Activated CD8-positive, alpha-beta memory T cell treated with anti-CD3 and anti-CD28 coated beads, Interleukin-2, amount 50 U/mL, for 1 hour (primary cell): ENCODE measurements at regions not wholly inside any gene's neighbourhood (a gene's known extent, or its start where the extent isn't known, plus 50 kb on each side); places are given as distances from the start of the nearest gene placed in this dataset.
"Not testable (repeated sequence)": the region's sequence is repeated elsewhere in the genome, so short reads cannot be mapped to it uniquely, and the experiment has no call there.

Experiments
- DNase-seq: peaks from one replicate; pipeline ENCODE4 v3.0.0-alpha.2; 2020; ENCODE audit errors: extremely low read depth

DNA sequence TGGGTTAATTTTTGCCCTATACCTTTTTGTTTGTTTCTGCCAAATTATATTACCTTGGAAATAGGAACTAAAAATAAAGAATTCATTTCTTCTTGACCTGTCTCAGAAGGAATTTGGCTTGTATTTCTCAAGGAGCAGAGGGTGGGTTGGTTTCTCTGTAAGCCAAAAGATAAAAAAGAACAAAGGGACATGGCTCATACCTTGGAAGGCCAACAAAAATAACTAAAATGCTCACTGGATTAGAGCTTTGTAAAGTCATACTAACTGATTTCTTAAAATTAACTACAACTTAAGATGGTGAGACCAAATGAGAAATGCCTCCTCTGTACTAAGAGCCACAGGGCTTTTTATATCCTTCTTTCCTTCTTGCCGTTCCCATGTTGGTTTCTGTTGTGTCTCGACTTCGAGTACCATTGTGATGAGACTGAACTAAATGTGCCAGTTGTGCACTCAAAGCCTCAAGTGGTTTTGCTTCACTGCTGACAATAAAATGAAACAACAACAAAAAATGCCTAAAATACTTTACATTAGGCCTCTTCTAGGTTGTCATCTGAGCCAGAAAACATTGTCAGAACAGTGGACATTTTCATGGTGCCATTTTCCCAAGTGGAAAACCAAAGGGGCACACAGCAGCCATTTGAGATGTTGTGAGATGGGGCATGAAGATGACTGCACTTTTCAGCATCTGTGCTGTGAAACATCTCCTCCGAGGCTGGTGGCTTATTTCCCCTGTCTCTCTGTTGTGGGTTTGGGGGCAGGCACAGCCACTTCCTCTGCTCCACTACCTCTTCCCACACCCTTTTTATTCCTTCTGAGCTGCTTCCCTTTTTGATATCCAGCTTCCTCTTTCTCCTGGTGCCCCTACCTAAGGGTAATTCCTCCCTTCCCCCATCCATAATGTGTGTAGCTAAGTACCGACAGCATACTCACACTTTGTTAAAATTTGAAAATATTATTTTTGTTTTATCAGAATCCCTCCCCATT lies 51.8 kb upstream of the AGR3 start:
- no peak for DNase-seq

DNA sequence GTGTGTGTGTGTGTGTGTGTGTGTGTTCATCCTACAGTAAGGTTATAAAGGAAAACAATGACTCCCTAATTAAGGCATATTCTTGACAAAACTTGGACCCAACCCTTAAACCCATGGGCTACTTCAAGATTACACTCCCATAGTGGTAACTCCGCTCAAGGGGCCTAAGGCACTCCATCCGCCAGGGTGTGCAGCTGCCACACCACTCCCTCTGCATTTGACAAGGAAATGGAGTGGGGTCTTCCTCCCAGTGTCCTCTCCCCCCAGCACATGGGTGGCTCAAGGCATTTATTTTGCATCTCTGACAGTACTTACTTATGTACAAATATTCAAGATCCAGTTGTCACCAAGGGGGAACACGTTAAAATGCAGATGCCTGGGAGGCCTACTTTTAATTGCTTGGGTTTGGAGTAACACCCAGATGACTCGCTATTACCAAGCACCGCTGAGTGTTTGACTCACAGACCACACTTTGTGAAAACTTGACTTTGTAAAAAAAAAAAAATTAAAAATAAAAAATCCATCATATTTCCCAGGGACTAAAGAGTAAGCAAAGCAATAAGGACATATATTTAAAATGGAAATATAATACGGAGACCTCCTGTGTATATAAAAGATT lies 53.0 kb upstream of the AGR3 start:
- DNase-seq: no peak

DNA sequence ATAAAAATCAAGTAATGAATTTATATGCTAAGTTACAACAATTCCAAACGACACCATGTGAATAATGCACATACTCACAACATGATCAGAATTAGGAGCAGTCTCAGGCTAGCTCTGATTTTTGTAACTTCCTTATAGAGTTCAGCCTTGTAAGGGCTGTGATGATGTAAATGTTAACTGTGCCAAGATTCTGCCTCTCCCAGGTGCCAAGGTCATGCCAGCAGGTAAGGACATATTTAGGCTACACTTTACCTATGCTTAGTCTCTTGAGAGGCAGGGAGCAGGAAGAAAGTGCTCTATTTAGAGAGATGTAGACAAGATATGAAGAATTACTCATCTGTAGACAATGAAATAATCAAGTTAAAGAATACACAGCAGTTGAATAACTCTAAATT lies 53.6 kb upstream of the AGR3 start:
- no peak for DNase-seq

DNA sequence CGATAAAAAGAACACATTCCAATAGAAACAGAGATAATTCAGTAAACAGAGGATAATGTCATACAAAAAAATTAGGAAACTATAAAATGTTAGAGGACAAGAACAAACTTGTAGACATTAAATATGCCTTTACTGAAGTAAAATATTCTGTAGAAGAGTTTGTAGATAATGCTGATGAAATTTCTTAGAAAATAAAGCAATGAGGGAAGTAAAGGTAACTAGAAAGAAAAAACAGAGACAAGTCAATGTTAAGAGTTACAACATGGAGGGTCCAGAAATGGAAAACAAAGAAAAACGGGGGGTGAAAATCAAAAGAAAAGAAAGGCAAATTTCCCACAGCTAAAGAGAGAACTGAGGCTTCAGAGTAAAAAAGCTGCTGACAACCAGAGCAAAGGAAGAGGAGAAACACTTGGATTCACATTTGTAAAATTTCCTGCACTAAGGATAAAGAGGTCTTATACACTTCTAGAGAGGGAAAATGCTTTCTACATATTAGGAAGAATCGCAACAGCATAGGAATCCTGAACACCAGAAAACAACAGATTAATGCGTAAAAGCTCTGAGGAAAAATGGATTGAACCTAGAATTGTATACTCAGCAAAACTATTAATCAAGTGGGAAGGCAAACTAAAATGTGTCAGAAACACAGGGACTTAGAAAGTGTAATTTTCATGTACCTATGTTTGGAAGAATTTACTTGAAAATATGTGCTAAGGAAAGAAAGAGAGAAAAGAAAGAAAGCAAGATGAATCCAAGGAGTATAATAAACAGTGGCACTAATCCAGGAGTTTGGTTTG lies 55.0 kb upstream of the AGR3 start:
- no peak for DNase-seq

- DNase-seq: no peak
Measured at GRCh38 chr7:16939161-16939560, 57.4 kb upstream of the AGR3 start.

DNA sequence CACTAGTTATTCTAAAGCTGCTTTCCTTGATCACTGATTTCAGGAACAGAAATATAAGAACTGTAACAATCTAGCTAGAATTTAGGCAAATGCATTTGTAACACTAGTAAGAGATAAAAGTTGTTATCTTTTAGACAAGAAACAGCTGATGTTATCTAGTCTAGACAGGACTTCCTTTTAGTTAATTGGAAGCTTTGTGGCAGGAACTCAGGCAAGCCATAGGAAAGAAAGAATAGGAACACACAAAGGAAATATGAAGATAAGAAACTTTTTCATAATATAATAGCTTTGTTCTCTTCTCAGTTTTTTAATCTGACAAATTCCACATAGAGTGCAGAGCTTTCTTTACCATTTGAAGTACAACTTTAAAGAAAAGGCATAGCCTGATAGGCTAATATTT lies 59.0 kb upstream of the AGR3 start:
- DNase-seq: no peak

- no peak for DNase-seq
Measured at GRCh38 chr7:16942929-16943509, 61.2 kb upstream of the AGR3 start.

DNA sequence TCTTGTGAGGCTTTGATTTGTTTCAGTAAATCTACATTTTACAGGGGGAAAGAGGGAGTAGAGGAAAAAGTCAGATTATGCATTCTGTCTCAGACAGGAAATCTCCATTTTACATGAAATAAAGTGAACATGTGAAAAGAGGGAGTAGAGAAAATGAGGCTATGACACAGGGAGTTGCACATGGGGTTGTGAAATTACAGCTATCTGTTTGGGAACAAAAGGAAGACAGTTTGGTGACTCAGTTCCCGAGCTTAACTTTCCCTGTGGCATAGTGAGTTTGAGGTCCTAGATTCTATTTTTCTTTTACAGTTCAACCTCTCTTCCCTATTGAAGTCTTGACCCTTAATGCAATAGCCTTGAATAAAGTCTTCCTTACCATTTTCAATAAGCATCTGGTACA lies 63.2 kb upstream of the AGR3 start:
- DNase-seq: no peak

GRCh38 chr7:16945372-16945771 lies 63.6 kb upstream of the AGR3 start:
- no peak for DNase-seq

DNA sequence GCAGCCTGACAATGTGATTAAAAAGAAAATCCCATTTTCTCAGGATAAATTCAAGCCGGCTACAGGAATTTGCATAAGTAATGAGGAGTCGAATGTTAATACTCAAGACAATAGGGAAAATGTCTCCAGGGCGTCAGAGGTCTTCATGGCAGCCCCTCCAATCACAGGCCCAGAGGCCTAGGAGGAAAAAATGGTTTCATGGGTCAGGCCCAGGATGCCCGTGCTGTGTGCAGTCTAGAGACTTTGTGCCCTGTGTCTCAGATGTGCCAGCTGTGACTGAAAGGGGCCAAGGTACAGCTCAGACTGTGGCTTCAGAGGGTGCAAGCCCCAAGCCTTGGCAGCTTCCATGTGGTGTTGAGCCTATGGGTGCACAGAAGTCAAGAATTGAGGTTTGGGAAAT lies 66.3 kb upstream of the AGR3 start:
- not testable (repeated sequence) for DNase-seq

- DNase-seq: no peak
Measured at GRCh38 chr7:16951483-16952080, 69.8 kb upstream of the AGR3 start.

DNA sequence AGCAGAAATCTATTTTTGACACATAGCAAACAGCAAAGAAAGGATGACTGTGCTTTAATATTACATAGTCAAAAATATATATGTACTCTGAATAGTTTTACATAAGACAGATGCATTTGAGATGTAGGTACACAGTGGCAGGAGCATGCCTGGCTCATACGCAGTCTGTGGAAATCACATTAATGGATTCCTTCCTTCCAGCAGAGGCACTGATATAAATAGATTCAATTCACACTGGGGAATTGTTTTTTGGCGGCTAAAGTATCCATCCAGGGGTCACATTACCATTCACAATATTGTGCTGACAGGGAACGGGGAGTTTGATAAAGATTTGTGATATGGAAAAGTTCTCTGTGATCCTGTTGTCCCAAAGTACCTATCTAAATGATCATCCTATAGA lies 72.5 kb upstream of the AGR3 start:
- DNase-seq: no peak

DNA sequence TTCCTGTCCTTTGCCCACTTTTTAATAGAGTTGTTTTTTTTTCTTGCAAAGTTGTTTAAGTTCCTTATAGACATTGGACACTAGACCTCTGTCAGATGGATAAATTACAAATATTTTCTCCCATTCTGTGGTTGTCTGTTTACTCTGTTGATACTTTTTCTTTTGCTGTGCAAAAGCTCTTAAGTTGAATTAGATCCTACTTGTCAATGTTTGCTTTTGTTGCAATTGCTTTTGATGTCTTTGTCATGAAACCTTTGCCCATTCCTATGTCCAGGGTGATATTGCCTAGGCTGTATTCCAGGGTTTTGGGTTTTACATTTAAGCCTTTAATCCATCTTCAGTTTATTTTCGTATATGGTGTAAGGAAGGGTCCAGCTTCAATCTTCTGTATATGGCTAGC lies 76.9 kb upstream of the AGR3 start:
- no peak for DNase-seq

DNA sequence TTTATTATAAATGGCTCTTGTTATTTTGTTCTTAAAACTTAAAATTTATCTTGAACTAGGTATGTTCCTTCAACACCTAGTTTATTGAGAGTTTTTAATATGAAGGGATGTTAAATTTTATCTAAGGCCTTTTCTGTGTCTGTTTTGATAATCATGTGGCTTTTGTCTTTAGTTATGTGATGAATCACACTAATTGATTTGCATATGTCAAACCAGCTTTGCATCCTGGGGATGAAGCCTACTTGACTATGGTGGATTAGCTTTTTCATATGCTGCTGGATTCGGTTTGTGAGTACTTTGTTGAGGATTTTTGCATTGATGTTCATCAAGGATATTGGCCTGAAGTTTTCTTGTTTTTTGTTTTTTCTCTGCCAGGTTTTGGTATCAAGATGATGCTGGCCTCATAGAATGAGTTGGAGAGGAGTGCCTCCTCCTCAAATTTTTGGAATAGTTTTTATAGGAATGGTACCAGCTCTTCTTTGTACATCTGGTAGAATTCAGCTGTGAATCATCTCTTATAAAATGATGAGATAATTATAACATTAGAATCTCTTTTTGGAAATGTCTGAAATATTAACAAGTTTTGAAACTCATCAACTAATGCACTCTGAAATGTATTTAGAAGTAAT lies 78.7 kb upstream of the AGR3 start:
- DNase-seq: no peak

DNA sequence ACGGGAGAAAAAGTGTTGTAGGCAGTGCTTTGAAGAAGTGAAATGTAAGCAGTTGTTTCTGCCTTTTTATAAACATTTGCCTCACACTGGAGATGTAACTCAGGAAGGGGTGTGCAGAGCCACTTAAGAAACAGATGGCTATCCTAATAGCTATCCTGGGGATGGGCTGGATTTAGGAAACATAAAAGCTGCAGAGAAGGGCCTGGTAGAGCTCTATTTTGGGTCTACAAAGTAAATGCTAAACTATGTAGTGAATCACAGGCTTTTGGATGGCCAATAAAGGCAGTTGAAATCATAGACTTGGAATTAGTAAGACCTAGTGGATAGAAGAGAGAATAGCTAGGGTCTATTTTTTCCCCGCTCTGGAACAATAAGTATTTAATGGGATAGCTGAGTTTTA lies 79.9 kb upstream of the AGR3 start:
- no peak for DNase-seq

DNA sequence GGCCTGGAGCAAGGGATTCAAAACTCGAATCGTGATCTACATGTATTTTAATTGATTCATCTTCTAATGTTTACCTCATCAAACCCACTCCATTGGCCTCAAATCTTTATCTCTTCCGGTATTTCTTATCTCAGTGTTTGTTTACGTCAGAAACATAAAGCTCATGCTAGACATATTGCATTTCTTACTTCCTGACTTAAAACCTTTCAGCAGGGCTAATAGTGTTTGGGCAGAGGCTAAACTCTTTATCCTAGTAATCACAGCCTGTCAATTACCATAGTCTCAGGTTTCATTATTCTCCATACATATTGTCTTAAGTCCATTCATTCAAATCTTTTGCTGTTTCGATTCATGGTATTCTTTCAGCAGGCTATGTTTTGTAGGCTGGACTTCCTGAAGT lies 81.3 kb upstream of the AGR3 start:
- DNase-seq: no peak

DNA sequence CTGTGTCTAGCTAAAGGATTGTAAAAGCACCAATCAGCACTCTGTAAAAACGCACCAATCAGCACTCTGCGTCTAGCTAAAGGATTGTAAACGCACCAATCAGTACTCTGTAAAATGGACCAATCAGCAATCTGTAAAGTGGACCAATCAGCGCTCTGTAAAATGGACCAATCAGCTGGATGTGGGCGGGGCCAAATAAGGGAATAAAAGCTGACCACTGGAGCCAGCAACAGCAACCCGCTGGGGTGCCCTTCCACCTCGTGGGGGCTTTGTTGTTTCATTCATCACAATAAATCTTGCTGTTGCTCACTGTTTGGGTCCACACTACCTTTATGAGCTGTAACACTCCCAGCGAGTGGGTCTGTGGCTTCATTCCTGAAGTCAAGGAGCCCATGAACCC lies 83.9 kb upstream of the AGR3 start:
- DNase-seq: not testable (repeated sequence)

- no peak for DNase-seq
Measured at GRCh38 chr7:16967300-16967811, 85.6 kb upstream of the AGR3 start.

DNA sequence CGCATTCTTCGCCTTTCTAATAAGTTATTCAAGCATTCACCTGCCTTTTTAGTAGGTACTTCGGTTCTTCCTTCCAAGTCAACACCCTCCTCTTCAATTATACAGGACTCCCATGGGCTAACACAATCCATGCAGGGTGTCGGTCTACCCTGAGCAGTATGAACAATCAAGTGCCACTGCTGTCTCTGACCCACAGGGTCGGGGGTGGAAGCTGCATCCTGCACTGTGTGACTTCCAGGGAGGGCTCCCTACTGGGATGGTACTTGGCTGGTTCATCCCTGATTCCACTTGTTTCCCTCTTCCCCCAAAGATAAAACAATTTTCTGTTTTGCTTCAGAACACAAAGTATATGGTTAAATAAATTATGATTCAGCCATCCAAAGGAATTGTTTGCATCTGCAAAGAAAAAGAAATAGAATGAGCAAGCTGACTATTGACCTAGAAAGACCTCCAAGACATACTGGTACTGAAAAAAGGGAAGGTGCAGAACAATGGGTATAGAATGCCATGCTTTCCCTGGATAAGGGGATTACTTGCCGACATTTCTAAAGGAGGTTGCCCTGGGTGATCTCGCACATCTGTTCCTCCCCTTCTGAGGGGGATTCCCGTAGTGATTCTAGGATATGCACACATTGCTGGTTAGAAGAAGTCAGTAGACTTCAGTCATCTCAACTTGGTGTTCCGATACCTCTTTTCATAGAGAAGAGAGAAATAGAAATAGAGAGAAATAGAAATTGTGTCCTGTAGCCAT lies 89.1 kb upstream of the AGR3 start:
- DNase-seq: no peak

DNA sequence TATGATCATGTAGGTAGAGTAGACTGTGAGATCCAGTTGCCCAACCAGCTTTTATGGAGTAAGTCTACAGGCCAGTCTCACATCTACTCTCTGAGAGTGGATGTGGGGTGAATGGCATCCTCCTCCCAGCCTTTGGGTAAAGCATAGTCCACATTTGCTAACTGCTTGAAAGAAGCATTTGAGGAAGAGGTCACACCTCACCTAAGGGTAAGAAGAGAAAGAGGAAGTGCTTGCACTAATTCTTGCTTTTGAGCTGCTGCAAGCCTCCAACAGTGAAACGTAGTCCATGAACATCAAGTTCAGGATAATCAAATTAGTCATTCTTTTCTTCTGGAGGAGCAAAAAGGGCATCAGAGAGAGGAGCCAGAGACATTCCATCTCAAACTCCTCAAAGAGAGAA lies 93.9 kb upstream of the AGR3 start:
- no peak for DNase-seq
